Amniotic epithelial cell (primary cell): ENCODE measurements at regions not wholly inside any gene's neighbourhood (a gene's known extent, or its start where the extent isn't known, plus 50 kb on each side); places are given as distances from the start of the nearest gene placed in this dataset.
"Not testable (repeated sequence)": the region's sequence is repeated elsewhere in the genome, so short reads cannot be mapped to it uniquely, and the experiment has no call there.

Source experiments
- DNase-seq: peaks from one replicate; pipeline ENCODE4 v3.0.0-alpha.2; 2010; ENCODE audit warnings: low read depth

- DNase-seq: no peak
Observed at GRCh38 chr17:77796176-77796860, 162.2 kb upstream of the TNRC6C start.

GRCh38 chr17:77798031-77798430, 160.5 kb upstream of the TNRC6C start:
- no peak for DNase-seq

GRCh38 chr17:77798481-77798880, 160.0 kb upstream of the TNRC6C start:
- no peak for DNase-seq

- DNase-seq: no peak
Observed at GRCh38 chr17:77800816-77801215, 157.7 kb upstream of the TNRC6C start.

GRCh38 chr17:77801545-77802332, 156.8 kb upstream of the TNRC6C start:
- no peak for DNase-seq

GRCh38 chr17:77802333-77802615, 156.2 kb upstream of the TNRC6C start:
- no peak for DNase-seq

- peak; percentile 22 for DNase-seq
Observed at GRCh38 chr17:77802811-77803220, 155.7 kb upstream of the TNRC6C start.

- no peak for DNase-seq
Observed at GRCh38 chr17:77803726-77804125, 154.8 kb upstream of the TNRC6C start.

- DNase-seq: no peak
Observed at GRCh38 chr17:77804796-77805426, 153.6 kb upstream of the TNRC6C start.

GRCh38 chr17:77805970-77806369, 152.5 kb upstream of the TNRC6C start:
- not testable (repeated sequence) for DNase-seq

GRCh38 chr17:77807051-77807745, 151.3 kb upstream of the TNRC6C start:
- no peak for DNase-seq

GRCh38 chr17:77807746-77808441, 150.6 kb upstream of the TNRC6C start:
- no peak for DNase-seq

GRCh38 chr17:77808686-77809425, 149.6 kb upstream of the TNRC6C start:
- DNase-seq: no peak

- no peak for DNase-seq
Observed at GRCh38 chr17:77809814-77810213, 148.7 kb upstream of the TNRC6C start.

GRCh38 chr17:77810536-77810935, 148.0 kb upstream of the TNRC6C start:
- peak; percentile 22 for DNase-seq

- DNase-seq: no peak
Observed at GRCh38 chr17:77811521-77811920, 147.0 kb upstream of the TNRC6C start.

GRCh38 chr17:77814091-77814772, 144.3 kb upstream of the TNRC6C start:
- DNase-seq: no peak

GRCh38 chr17:77815127-77815905, 143.2 kb upstream of the TNRC6C start:
- no peak for DNase-seq

- DNase-seq: no peak
Observed at GRCh38 chr17:77817953-77818352, 140.6 kb upstream of the TNRC6C start.

- no peak for DNase-seq
Observed at GRCh38 chr17:77819497-77819896, 139.0 kb upstream of the TNRC6C start.
